GM13977 (cell line): ENCODE measurements at regions not wholly inside any gene's neighbourhood (a gene's known extent, or its start where the extent isn't known, plus 50 kb on each side); places are given as distances from the start of the nearest gene placed in this dataset.

Source experiments
- DNase-seq: peaks from one replicate; pipeline ENCODE4 v3.0.0; 2012; ENCODE audit warnings: low spot score
- CTCF ChIP-seq: IDR thresholded peaks from 2 replicates; pipeline ENCODE4 v1.5.1; 2012; ENCODE audit warnings: mild to moderate bottlenecking, control low read depth; ENCODE audit not compliant: insufficient read depth; ENCODE audit errors: extremely low read depth, missing control alignments
- in situ Hi-C: fragments of 300-500 bp; cut with MboI; formaldehyde crosslinking; loops from one replicate; pipeline ENCODE4 v1.12.0; 2022; ENCODE audit warnings: low sequenced_read_pairs, low pct_unique_long_range_greater_than_20kb, mixed read lengths, inconsistent platforms; ENCODE audit not compliant: unreplicated experiment

DNA sequence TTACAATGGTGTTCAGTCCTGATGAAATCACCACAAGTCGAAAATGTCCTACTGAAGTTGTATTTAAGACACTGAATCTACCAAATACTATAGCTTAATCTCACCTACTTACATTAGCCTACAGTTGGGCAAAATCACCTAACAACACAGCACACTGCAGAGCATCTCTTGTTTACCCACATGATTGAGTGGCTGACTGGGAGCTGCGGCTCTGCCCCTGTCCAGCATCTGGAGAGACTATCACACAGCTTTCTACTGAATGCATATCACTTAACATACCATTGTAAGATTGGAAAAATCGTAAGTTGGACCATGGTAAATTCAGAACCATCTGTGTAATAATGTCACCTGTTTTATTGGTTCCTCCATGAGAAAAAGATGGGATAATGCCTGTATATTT, 1083.2 kb upstream of the PCDH7 start:
- TF ChIP-seq CTCF: no peak
- no peak for DNase-seq
- in situ Hi-C loops: no loop called here

GRCh38 chr4:29653221-29653620, 1066.9 kb upstream of the PCDH7 start:
- in situ Hi-C loops: no loop called here
- DNase-seq: no peak
- TF ChIP-seq CTCF: no peak

- in situ Hi-C loops: no loop called here
- no peak for DNase-seq
- no peak for TF ChIP-seq CTCF
Observed at GRCh38 chr4:29680644-29681043, 1039.5 kb upstream of the PCDH7 start.

DNA sequence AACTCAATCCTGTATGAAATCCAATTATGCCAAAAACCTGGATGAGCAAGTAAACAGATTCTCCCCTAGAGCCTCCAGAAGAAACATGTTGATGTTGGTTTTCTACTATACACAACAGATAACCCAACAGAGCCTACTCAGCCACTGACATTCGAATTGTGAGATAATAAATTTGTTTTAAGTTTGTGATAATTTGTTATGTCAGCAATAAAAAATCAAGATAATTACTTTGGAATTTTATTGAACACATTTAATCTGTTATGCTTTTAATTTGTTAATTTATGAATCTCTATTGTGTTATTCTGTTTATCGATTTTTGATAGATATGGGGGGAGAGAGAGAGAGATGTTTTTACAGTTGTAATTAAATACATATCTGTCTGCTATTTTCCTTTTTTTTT, 1016.1 kb upstream of the PCDH7 start:
- no peak for DNase-seq

DNA sequence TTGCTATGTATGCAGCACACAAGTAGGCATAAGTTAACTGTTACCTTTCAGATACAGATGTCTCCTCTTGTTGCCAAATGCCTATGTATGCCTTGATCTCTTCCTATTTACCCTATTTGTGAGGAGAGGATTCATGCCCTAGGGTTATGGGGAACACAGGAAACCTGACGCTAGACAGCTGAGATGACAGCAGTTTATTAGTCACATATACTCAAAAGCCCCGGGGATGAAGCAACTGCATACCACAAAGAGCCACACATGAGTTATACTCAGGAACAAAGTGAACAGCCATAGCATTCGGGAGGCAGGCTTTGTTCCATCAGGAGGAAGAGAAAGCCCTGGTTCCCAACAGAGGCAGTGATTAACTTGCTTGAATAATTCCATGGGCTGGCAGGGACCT, 1011.7 kb upstream of the PCDH7 start:
- TF ChIP-seq CTCF: no peak

More for the DNA sequence above, 1016.1 kb upstream of the PCDH7 start:
- in situ Hi-C loops: no loop called here
- no peak for TF ChIP-seq CTCF

GRCh38 chr4:29710519-29710918, 1009.6 kb upstream of the PCDH7 start:
- no peak for TF ChIP-seq CTCF
- in situ Hi-C loops: no loop called here
- DNase-seq: no peak

More for the DNA sequence above, 1011.7 kb upstream of the PCDH7 start:
- in situ Hi-C loops: no loop called here
- no peak for DNase-seq

DNA sequence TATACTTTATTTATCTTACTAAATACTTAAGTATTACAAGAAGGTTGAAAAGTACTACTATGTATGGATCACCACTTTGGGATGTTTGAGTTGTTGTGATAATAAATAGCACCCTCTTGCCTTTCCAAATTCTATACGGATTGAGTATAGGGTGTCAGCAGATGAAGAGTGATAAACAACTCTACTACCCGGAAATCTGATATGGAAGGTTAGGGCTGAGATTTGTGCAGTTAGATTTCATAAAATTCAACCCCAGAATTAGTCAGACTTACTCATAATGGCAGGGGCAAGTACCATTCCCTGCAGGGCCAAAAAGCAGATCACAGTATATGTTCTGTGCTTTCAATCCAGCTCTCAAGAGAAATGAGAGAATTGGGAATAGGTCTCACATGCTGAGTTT, 1008.9 kb upstream of the PCDH7 start:
- no peak for TF ChIP-seq CTCF
- in situ Hi-C loops: no loop called here

More for the DNA sequence above, 1008.9 kb upstream of the PCDH7 start:
- DNase-seq: no peak
